Kidney capillary endothelial cell (primary cell): ENCODE measurements at regions not wholly inside any gene's neighbourhood (a gene's known extent, or its start where the extent isn't known, plus 50 kb on each side); places are given as distances from the start of the nearest gene placed in this dataset.
A peak's percentile ranks its signal among the peaks of the same experiment; 100 is the strongest.

Experiments
- DNase-seq: peaks from one replicate; pipeline ENCODE4 v3.0.0-alpha.2; 2018; ENCODE audit warnings: low spot score

- no peak for DNase-seq
Measured at GRCh38 chr13:106234636-106235035, 300.8 kb downstream of the EFNB2 start.

DNA sequence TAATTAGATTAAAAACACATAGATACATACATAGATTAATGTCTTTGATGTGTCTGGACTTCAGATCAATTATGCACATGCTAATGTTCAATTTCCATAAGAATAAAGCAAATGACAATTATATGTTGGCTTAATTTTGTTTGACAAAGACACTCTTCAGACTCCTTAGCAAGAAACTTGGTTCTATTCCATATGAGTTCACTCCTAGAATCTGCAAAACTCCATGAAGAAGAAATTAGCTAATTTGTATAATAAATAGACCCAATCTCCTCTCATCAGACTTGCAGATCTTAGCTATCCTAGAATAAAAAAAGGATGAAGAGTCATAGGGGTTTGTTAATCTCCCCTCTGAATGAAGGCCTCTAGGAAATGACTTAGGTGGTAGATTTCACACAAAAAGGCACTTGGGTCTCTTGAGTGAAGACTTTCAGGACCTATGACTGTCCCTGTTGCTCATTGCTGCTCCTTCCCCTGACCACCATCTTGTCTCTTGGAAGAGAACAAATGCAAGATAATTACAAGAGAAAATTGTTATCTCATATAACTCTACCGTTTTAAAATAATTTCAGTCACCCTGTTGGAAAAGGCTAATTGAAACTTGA is 302.2 kb downstream of the EFNB2 start:
- DNase-seq = no peak

GRCh38 chr13:106232681-106233080 is 302.8 kb downstream of the EFNB2 start:
- DNase-seq = no peak

DNA sequence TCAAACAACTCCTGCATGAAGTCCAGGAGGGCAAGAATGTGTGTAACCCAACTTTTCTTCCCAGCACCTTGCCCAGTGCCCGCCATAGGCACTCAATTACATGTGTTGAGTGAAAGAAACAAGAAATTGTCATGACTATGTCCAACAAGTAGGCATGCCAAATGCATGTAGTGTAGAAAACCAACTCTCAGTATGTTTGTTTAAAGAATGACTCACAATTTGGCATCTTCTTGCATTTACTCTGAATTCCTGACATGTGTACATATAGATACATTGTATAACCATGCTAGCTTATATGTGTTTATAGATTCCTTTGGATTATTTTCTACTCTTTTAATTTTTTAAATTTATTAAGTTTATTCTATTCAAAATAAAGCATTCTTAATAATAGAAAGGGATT is 305.0 kb downstream of the EFNB2 start:
- no peak for DNase-seq

- DNase-seq = no peak
Measured at GRCh38 chr13:106225126-106225525, 310.3 kb downstream of the EFNB2 start.

DNA sequence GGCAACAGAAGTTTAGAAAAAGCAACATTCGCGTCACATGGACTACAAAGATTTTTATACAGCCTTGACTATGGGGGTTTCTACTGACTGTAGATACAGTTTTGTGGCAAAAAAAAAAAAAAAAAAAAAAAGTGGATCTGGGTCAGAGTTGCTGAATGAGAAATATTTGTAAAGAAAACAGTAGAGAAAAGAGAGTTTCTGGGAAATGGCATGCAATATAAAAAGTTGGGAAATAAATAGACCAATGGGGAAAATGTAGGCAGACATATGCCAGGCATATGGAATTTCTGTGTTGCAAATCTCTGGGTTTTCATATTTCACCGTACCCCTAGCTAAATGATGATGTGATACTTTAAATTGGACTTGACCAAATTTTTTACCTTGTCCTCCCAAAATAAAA is 315.3 kb downstream of the EFNB2 start:
- no peak for DNase-seq

DNA sequence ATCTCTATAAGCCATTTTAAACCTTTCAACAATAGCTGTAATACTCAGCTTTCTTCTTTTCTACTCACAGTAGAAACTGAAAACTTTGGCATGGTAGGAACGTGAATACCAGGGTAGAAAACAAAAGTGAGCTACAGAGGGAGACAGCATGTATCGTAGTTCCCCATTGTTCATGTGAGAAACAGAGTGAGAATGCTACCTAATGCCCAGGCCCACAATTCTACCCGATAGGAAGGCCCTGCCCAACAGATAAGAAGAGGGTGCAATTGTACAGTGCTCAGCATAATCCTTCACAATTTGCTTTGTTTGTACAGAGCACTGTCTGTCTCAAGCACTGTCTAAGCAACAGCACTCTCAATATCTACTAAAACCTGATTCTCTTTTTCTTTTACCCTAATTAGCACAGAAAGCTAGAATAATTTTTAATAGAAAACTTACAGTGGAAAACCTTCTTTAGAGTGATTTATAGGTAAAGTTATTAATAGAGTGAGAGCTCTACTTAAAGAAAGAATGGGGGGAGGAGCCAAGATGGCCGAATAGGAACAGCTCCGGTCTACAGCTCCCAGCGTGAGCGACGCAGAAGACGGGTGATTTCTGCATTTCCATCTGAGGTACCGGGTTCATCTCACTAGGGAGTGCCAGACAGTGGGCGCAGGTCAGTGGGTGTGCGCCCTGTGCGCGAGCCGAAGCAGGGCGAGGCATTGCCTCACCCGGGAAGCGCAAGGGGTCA is 322.3 kb downstream of the EFNB2 start:
- no peak for DNase-seq

- no peak for DNase-seq
Measured at GRCh38 chr13:106212386-106213010, 323.0 kb downstream of the EFNB2 start.

- DNase-seq = no peak
Measured at GRCh38 chr13:106210324-106210723, 325.1 kb downstream of the EFNB2 start.

DNA sequence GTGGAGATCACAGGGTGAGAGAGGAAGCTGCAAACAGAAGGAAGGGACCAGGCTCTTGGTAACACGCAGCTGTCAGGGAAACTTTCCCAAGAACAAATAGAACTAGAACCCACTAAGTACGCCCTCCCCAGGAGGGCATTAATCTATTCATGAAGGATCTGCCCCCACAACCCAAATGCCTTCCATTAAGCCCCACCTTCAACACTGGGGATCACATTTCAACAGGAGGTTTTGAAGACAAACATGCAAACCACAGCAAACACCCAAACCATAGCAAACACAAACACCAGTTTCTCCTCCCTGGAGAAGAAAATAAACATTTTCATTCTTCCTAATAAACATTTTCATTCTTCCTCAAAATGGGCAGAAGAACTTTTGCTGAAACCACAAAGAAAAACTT is 329.6 kb downstream of the EFNB2 start:
- no peak for DNase-seq

DNA sequence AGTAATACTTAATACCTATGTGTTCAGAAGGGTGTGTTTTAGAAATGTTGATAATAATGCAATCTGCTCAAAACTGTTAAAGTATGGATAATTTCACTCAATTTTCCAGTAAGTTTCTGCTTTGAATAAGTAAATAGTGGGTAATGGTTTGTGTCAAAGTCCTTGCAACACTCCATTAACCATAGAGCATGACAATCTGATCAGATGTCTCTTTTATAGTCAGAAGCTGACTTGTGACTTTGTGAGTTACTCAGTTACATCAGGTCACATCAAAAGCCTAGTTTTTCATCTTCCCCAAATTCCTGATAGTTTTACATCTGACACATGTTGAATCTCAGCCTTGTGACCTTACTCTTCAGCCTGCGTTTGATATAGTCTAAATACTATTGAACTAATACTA is 338.0 kb downstream of the EFNB2 start:
- no peak for DNase-seq

DNA sequence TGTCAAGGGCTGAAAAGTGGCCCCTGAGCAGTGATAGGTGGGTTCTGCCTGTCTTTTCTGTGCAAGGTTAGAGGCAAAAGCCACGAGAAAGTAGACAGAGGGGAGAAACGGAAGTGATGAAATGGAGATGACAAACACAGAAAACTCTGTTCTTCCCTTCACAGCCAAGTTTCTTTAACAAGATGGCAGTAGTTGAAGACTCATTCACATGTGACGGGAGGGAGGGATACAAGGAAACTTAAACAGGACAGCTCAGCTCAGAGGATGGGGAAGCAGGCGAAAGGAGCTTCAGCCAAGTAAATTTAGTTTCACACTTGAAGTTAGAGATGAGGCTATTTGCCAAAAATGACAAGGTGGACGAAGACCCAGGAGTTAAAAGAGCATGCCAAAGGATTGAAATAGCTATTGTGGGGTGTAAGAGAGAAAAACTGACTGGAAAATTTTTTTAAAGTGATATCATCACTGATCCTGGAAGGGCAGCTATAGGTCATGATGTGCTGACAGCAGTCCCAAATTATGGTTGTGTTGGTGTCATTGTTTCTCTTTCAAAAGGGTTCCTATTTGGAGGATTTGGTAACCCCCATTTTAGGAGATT is 347.9 kb downstream of the EFNB2 start:
- DNase-seq = no peak

GRCh38 chr13:106187101-106187500 is 348.4 kb downstream of the EFNB2 start:
- no peak for DNase-seq

- DNase-seq = no peak
Measured at GRCh38 chr13:106186366-106187030, 349.0 kb downstream of the EFNB2 start.

- DNase-seq = no peak
Measured at GRCh38 chr13:106184790-106185189, 350.7 kb downstream of the EFNB2 start.

GRCh38 chr13:106183410-106184065 is 351.9 kb downstream of the EFNB2 start:
- no peak for DNase-seq

GRCh38 chr13:106182404-106182803 is 353.1 kb downstream of the EFNB2 start:
- DNase-seq = peak; percentile 26

- DNase-seq = no peak
Measured at GRCh38 chr13:106178816-106179215, 356.6 kb downstream of the EFNB2 start.

GRCh38 chr13:106177146-106177545 is 358.3 kb downstream of the EFNB2 start:
- DNase-seq = no peak

DNA sequence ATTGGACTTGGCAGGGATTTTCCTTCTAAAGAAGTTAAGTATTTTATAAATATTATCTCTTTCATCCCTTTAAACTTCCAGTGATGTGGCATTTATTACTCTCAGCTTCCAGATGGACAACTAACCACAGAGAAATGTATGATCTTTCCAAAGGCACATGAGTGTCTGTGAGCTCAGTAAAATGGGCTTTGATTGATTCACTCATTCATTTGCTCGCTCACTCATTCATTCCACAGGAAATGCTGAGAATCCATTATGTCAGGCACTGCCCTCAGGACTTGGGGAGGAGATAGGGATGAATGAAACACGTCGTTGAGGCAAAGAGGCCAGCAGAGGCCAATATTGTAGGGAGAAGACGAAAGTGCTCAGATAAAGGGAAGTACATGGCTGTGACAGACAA is 359.3 kb downstream of the EFNB2 start:
- no peak for DNase-seq

- DNase-seq = no peak
Measured at GRCh38 chr13:106173891-106174610, 361.4 kb downstream of the EFNB2 start.
